K562 (cell line): ENCODE measurements at regions not wholly inside any gene's neighbourhood (a gene's known extent, or its start where the extent isn't known, plus 50 kb on each side); places are given as distances from the start of the nearest gene placed in this dataset.

Experiments
- ATAC-seq: fragments of 200-7000 bp; cut with Tn5 transposase; 3 replicates; pipeline ENCODE4 v1.9.1; 2020; ENCODE audit warnings: moderate library complexity
- BruUV-seq: library from RNA; stranded (reverse); fragments of 400-500 nt; replicated peaks from 2 replicates; lab custom pipeline; 2021; lab: Mats Ljungman, UMichigan
- CTCF ChIA-PET: fragments of 300-600 bp; formaldehyde crosslinking; extraction: SDS; loops from one replicate; lab custom pipeline; 2021; ENCODE audit warnings: low intra/inter-chr PET ratio; lab: Yijun Ruan, JAX
- POLR2A ChIA-PET: fragments of 300-600, 350-650 bp; sonication (Branson Sonifier 250); formaldehyde crosslinking; extraction: SDS; loops from one replicate; lab custom pipeline; 2021; ENCODE audit warnings: antibody characterized with exemption, inconsistent platforms; lab: Yijun Ruan, JAX
- DNase-seq, 4 experiments: peaks; one replicate each; pipeline versions ENCODE4 v3.0.0 to v3.0.0-alpha.2; 2011 to 2018; ENCODE audit warnings: low spot score in 3 of 4, mixed read lengths in 3 of 4; ENCODE audit errors: extremely low read depth in 1 of 4
- FAIRE-seq: peaks from 2 replicates; lab custom pipeline; 2011; peaks lifted over from hg19 to GRCh38; lab: Jason Lieb, UNC
- H2AFZ ChIP-seq: 2 replicates; pipeline ENCODE4 v1.6.0; 2011; ENCODE audit warnings: low read depth, low read length, control low read depth, inconsistent platforms
- H3K27ac ChIP-seq: fragments of 200-600 bp; 3 replicates; pipeline ENCODE4 v1.8.0; 2011; ENCODE audit warnings: low read depth, mild to moderate bottlenecking, control low read depth, inconsistent platforms, low read length, moderate library complexity, mixed read lengths; ENCODE audit errors: extremely low read depth
- H3K27me3 ChIP-seq, 2 experiments: fragments of 300-600 bp in 1 of 2; 2 replicates in 1 of 2; 3 replicates in 1 of 2; pipeline versions ENCODE4 v1.6.0 to v1.8.0; 2011; ENCODE audit warnings: inconsistent platforms in 2 of 2, low read length in 2 of 2, mild to moderate bottlenecking in 1 of 2, mixed read lengths in 1 of 2, moderate library complexity in 1 of 2; ENCODE audit not compliant: control insufficient read depth in 2 of 2, insufficient read depth in 2 of 2
- H3K36me3 ChIP-seq: fragments of 300-600 bp; 3 replicates; pipeline ENCODE4 v1.8.0; 2011; ENCODE audit warnings: mild to moderate bottlenecking, low read length, inconsistent platforms; ENCODE audit not compliant: control insufficient read depth, insufficient read depth
- H3K4me1 ChIP-seq, 2 experiments: fragments of 200-600 bp in 1 of 2; replicated peaks in 1 of 2; 2 replicates in 1 of 2; 3 replicates in 1 of 2; pipeline versions ENCODE4 v1.5.1 to v1.8.0; 2011; ENCODE audit warnings: inconsistent platforms in 2 of 2, low read length in 2 of 2, mild to moderate bottlenecking in 1 of 2, mixed read lengths in 1 of 2, moderate library complexity in 1 of 2; ENCODE audit not compliant: control insufficient read depth in 2 of 2, insufficient read depth in 2 of 2
- H3K4me2 ChIP-seq: 2 replicates; pipeline ENCODE4 v1.6.1; 2011; ENCODE audit warnings: low read length, control low read depth, inconsistent platforms, mixed read lengths; ENCODE audit not compliant: insufficient read depth
- H3K4me3 ChIP-seq: fragments of 200-600 bp; sonication (generic), shearing (Covaris generic); 2 replicates; pipeline ENCODE4 v1.5.1; 2016; ENCODE audit warnings: control low read depth, inconsistent platforms
- H3K79me2 ChIP-seq: fragments of 200-600 bp; 3 replicates; pipeline ENCODE4 v1.8.0; 2011; ENCODE audit warnings: low read length, inconsistent platforms; ENCODE audit not compliant: control insufficient read depth, insufficient read depth
- H3K9ac ChIP-seq, 2 experiments: 2 replicates each; pipeline versions ENCODE4 v1.6.0 to v1.6.1; 2011; ENCODE audit warnings: low read depth in 2 of 2, low read length in 2 of 2, control low read depth in 1 of 2, inconsistent platforms in 1 of 2, mild to moderate bottlenecking in 1 of 2, mixed read lengths in 1 of 2; ENCODE audit not compliant: insufficient read depth in 1 of 2
- H3K9me1 ChIP-seq: one replicate; pipeline ENCODE4 v1.6.0; 2011; ENCODE audit warnings: inconsistent platforms, mild to moderate bottlenecking, low read length, moderate library complexity; ENCODE audit not compliant: control insufficient read depth, insufficient read depth
- H3K9me3 ChIP-seq: replicated peaks from 2 replicates; pipeline ENCODE4 v1.5.1; 2011; ENCODE audit warnings: low read depth, low read length, inconsistent platforms; ENCODE audit not compliant: control insufficient read depth, insufficient read depth
- H4K20me1 ChIP-seq: replicated peaks from 2 replicates; pipeline ENCODE4 v1.6.1; 2011; ENCODE audit warnings: low read length, inconsistent platforms, mixed read lengths; ENCODE audit not compliant: control insufficient read depth, insufficient read depth
- BCLAF1 ChIP-seq, 2 experiments: fragments of 450-650 bp in 1 of 2; IDR thresholded peaks; 2 replicates each; pipeline ENCODE4 v1.6.1; 2011 to 2017; ENCODE audit warnings: low read depth in 2 of 2, antibody characterized with exemption in 1 of 2, borderline replicate concordance in 1 of 2, low read length in 1 of 2, mild to moderate bottlenecking in 1 of 2, mixed read lengths in 1 of 2; ENCODE audit not compliant: control insufficient read depth in 1 of 2
- ETS2 ChIP-seq: IDR thresholded peaks from 2 replicates; pipeline ENCODE4 v1.6.1; 2016; ENCODE audit warnings: borderline replicate concordance, missing genetic modification characterization, mild to moderate bottlenecking, moderate library complexity, missing compliant biosample characterization; ENCODE audit not compliant: poor library complexity, severe bottlenecking
- KLF16 ChIP-seq: IDR thresholded peaks from 2 replicates; pipeline ENCODE4 v1.6.1; 2016; ENCODE audit warnings: antibody characterized with exemption
- LCOR ChIP-seq: sonication (generic); formaldehyde crosslinking; IDR thresholded peaks from 2 replicates; pipeline ENCODE4 v1.8.0; 2022; ENCODE audit warnings: mild to moderate bottlenecking, missing genetic modification reagents
- MXI1 ChIP-seq: IDR thresholded peaks from 2 replicates; pipeline ENCODE4 v1.6.1; 2011; ENCODE audit warnings: low read depth, mild to moderate bottlenecking, improper control_type of control experiment, low read length
- REST ChIP-seq, 2 experiments: fragments of 450-650 bp; formaldehyde crosslinking in 1 of 2; IDR thresholded peaks; 2 replicates each; pipeline versions ENCODE4 v1.4.0 to v1.6.1; 2014 to 2020; ENCODE audit warnings: mild to moderate bottlenecking in 2 of 2, borderline replicate concordance in 1 of 2, low read depth in 1 of 2
- TSC22D4 ChIP-seq: fragments of 450-650 bp; IDR thresholded peaks from 2 replicates; pipeline ENCODE4 v1.6.1; 2016; ENCODE audit warnings: missing genetic modification characterization, missing biosample characterization, control low read depth
- XRCC4 ChIP-seq: IDR thresholded peaks from one replicate; pipeline ENCODE4 v1.6.1; 2011; ENCODE audit not compliant: insufficient read depth, insufficient read length; ENCODE audit errors: extremely low read depth
- ZFP36 ChIP-seq: fragments of 150-350 bp; IDR thresholded peaks from 2 replicates; pipeline ENCODE4 v1.6.1; 2018; ENCODE audit warnings: low read length, low read depth; ENCODE audit not compliant: partially characterized antibody
- ZSCAN29 ChIP-seq: fragments of 450-650 bp; IDR thresholded peaks from 2 replicates; pipeline ENCODE4 v1.6.1; 2017
- WGBS: fragments of 100-300 bp; shearing (Covaris generic); methylation state at CpG from one replicate; pipeline ENCODE4 v1.1.6; 2016; ENCODE audit warnings: low coverage, mixed read lengths; ENCODE audit not compliant: insufficient coverage; ENCODE audit errors: missing lambda C conversion rate; 5-methylcytosine and 5-hydroxymethylcytosine counted together
- in situ Hi-C: fragments of 300-500 bp; cut with MboI; formaldehyde crosslinking; loops from 4 replicates; pipeline ENCODE4 v1.15.0; 2018; ENCODE audit warnings: inconsistent platforms, mixed read lengths
- intact Hi-C: fragments of 100-400 bp; cut with micrococcal nuclease; formaldehyde crosslinking; loops from 2 replicates; pipeline ENCODE4 v1.14.2; 2022

- TF ChIP-seq TSC22D4 (tag) (no peak), XRCC4 (no peak), BCLAF1 (IDR thresholded peaks at IDR 0.05; ENCODE audit: borderline replicate concordance in 1 of 2, control insufficient read depth in 1 of 2, low read depth in 2 of 2, low read length in 1 of 2) (no peak)
These were observed 844.0 kb downstream of the TBC1D22A start (continued) for GRCh38 chr22:47606426-47606825.

- Histone ChIP-seq H3K9ac (no peak overlapping the region), H3K4me3 (no peak overlapping the region), H3K79me2 (no peaks in the 10 kb centered on the region), H3K9me3 (no peaks in the 10 kb centered on the region), H3K4me1 (no peaks in the 10 kb centered on the region), H3K27me3 (peaks cover 0 to 25% of the 10 kb centered on the region in 2 experiments; a peak in 1 of 5 replicates), H2AFZ (no peak overlapping the region), H4K20me1 (0 out of 2 replicates have a peak, but pooled peaks cover 3% of the 10 kb centered on the region), H3K9me1 (no peaks in the 10 kb centered on the region), H3K36me3 (no peaks in the 10 kb centered on the region), H3K4me2 (no peak overlapping the region), H3K27ac (no peak overlapping the region)
- WGBS = 0% methylated on average over 5 of the region's 5 CpGs
- BruUV-seq = no TSS peak
- ChIA-PET POLR2A (interaction anchor here (0.9 to 1.3 kb wide), 2 partner anchors 8 to 111 kb away, joined by 3 to 5 read pairs; no protein-coding TSS in a partner anchor), CTCF (no interaction called here)
- no peak for FAIRE-seq
- in situ Hi-C loops (no loop called here), intact Hi-C loops (no loop called here)
- no peak for TF ChIP-seq ZFP36
- TF ChIP-seq ZSCAN29 = no peak
- TF ChIP-seq MXI1 = no peak
- no peak for TF ChIP-seq REST (IDR thresholded peaks at IDR 0.05; ENCODE audit: borderline replicate concordance)
- TF ChIP-seq REST (CRISPR knock-in tag; IDR thresholded peaks at IDR 0.05; ENCODE audit: low read depth) = no peak
- TF ChIP-seq LCOR (CRISPR knock-in tag) = no peak
- no peak for TF ChIP-seq ETS2 (tag)
- no peak for TF ChIP-seq KLF16
- no peak for DNase-seq
- no peak for ATAC-seq
These were observed 843.4 kb downstream of the TBC1D22A start for GRCh38 chr22:47605886-47606285.
